ENCODE measurements at regions not wholly inside any gene's neighbourhood (a gene's known extent, or its start where the extent isn't known, plus 50 kb on each side); places are given as distances from the start of the nearest gene placed in this dataset.

DNA sequence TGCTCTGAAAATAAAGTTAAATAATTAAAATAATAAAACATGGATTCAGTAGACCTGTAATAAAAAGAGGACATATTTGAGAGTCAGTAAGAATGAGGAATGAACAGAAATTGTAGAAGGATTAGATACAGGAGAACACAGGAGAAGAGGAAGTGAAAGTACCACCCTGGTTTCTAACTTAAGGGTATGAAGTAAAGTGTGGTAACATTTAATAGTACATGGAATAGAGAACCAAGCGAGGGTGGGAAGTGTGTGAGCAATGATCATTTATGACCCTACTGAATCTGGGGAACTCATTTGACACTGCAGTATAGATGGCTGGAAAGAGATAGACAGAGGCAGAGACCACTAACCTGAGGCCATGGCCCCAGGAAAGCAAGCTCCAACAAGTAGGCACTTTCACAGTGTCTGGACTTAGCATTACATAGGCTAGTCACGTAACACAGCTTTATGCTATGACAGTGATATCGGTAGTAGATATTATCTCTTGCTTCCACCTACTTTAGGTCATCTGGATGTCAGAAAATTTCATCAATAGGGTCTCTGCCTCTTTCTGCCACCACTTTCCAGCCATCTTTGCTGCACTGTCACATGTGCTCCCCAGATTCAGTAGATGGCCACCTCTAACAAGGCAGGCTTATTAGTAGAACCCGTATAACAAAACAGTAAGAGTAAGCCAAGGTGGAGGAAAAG, 633.9 kb upstream of the MIR17HG start:
- TF ChIP-seq, protein P1, sequence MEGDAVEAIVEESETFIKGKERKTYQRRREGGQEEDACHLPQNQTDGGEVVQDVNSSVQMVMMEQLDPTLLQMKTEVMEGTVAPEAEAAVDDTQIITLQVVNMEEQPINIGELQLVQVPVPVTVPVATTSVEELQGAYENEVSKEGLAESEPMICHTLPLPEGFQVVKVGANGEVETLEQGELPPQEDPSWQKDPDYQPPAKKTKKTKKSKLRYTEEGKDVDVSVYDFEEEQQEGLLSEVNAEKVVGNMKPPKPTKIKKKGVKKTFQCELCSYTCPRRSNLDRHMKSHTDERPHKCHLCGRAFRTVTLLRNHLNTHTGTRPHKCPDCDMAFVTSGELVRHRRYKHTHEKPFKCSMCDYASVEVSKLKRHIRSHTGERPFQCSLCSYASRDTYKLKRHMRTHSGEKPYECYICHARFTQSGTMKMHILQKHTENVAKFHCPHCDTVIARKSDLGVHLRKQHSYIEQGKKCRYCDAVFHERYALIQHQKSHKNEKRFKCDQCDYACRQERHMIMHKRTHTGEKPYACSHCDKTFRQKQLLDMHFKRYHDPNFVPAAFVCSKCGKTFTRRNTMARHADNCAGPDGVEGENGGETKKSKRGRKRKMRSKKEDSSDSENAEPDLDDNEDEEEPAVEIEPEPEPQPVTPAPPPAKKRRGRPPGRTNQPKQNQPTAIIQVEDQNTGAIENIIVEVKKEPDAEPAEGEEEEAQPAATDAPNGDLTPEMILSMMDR (IDR thresholded peaks at IDR 0.05; ENCODE audit: insufficient read depth, low read length): no peak

DNA sequence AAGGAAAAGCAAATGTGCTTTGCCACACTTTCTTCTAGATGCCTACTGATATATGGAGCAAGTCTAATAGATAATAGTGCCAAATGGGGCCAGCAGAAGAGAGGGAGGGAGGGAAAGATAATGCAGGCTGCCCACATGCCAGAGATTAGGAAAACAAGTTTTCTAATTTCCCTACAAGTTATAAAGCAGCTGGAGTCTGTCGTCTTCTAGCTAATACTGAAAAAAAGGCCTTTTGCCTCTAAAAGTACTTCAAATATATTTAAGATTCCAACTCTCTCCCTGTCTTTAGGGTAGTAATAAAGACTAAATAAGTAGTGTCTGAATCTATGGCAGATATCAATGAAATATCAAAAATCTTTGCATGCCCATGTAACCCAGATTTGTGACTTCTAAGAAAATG, 632.0 kb upstream of the MIR17HG start:
- TF ChIP-seq, protein P1 (IDR thresholded peaks at IDR 0.05; ENCODE audit: insufficient read depth, low read length): no peak
- H3K4me3 ChIP-seq (ENCODE audit: low read depth, low read length): no peak overlapping the region
- DNase-seq (ENCODE audit: low read depth): no peak

More for the DNA sequence above, 633.9 kb upstream of the MIR17HG start:
- DNase-seq (ENCODE audit: low read depth): no peak
- H3K4me3 ChIP-seq (ENCODE audit: low read depth, low read length): no peak overlapping the region

DNA sequence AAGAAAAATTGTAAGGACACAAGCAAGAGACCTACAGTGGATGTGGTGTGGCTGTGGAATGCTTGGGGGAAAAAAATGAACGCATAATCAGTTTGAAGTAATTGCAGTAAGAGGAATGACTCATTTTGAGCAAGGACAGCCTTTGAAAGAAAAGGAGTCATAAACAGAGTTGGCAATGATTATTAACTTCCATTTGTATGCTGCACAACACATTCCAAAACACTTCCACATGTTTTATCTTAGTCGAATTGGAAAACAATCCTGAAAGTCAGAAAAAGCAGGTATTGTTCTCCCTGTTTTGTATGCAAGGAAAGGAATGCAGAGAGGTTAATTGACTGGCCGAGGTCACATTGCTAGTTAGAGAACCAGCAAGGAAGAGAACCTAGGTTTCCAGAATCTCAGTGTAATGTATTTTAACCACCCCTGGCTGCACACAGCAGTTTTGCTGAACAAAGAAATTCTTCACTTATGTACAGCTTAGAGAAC, 630.0 kb upstream of the MIR17HG start:
- no peak overlapping the region for H3K4me3 ChIP-seq (ENCODE audit: low read depth, low read length)
- TF ChIP-seq, protein P1 (IDR thresholded peaks at IDR 0.05; ENCODE audit: insufficient read depth, low read length): no peak
- peak; percentile 59 for DNase-seq (ENCODE audit: low read depth)

DNA sequence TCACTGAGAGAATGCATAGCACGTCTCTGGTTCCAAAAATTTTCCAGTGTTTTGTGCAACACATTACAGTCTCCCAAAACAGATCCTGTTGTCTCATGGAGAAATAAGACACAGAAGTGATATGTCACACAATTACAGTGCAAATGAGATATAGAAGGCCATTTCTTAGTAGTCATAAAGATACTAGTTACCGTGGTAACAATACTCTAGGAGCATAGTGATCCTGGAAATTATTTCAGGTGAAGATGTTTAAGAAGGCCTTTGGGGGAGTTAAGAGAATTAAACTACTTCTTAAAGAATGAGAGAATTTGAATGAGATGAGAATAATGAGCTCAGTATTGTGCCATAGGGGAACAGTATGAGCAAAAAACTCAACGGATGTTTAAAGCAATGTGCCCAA, 628.0 kb upstream of the MIR17HG start:
- no peak for DNase-seq (ENCODE audit: low read depth)

DNA sequence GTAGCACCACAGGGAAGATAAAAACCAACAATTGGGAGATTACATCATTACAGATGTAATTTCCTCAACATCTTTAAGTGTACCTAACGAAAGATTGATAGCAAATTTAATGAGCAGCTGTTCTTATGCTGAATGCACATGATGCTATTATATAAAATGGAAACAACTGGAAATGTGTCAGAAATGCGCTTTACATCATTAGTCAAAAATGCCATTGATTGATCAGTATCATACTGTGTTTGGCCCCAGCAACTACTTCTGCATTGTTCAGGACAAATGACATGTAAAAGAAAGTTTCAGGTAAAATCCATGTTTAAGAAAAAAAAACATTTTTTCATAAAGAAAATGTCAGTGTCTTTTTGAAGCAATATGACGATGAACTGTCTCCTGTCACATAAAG, 625.5 kb upstream of the MIR17HG start:
- TF ChIP-seq, protein P1 (IDR thresholded peaks at IDR 0.05; ENCODE audit: insufficient read depth, low read length): no peak
- no peak overlapping the region for H3K4me3 ChIP-seq (ENCODE audit: low read depth, low read length)
- DNase-seq (ENCODE audit: low read depth): no peak

More for the DNA sequence above, 628.0 kb upstream of the MIR17HG start:
- H3K4me3 ChIP-seq (ENCODE audit: low read depth, low read length): no peak overlapping the region
- TF ChIP-seq, protein P1 (IDR thresholded peaks at IDR 0.05; ENCODE audit: insufficient read depth, low read length): no peak

DNA sequence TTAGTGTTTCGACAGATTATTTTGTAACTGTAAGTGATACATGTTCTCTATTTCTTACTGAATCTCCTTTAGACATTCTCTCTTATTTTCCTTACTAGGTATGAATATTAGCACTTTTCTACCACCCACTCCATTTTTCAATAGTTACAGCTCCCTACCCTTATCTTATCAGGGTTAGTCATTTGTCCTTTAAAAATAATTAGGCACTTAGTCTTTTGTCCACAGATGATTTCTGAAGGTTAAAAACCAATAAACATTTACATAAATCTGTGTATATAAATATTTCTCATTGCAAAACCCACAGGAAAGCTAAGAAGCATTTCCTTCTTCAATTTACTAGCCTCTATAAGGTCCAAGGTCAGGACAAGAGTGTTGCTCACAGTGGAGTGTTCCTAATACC, 624.1 kb upstream of the MIR17HG start:
- DNase-seq (ENCODE audit: low read depth): no peak
- H3K4me3 ChIP-seq (ENCODE audit: low read depth, low read length): no peak overlapping the region
- TF ChIP-seq, protein P1 (IDR thresholded peaks at IDR 0.05; ENCODE audit: insufficient read depth, low read length): no peak

DNA sequence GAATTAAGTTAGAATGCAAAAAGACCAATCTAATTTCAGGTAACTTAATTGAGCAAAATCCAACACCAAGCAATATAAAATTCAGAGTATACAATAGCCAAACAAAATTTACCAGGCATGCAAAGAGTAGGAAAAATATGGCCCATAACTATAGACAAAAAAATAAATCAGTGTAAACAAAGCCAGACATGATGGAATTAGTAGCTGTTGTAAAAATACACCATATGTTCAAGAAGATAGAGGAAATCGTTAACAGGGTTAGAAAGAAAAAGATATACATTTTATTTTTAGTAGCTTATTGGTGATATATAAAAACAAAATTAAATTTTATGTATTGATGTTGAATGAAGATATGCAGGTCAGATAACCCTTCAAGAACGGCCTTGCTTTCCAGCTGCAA, 621.1 kb upstream of the MIR17HG start:
- no peak overlapping the region for H3K4me3 ChIP-seq (ENCODE audit: low read depth, low read length)
- DNase-seq (ENCODE audit: low read depth): no peak
- TF ChIP-seq, protein P1 (IDR thresholded peaks at IDR 0.05; ENCODE audit: insufficient read depth, low read length): no peak
